ENCODE measurements at regions not wholly inside any gene's neighbourhood (a gene's known extent, or its start where the extent isn't known, plus 50 kb on each side); places are given as distances from the start of the nearest gene placed in this dataset.
"Not testable (repeated sequence)": the region's sequence is repeated elsewhere in the genome, so short reads cannot be mapped to it uniquely, and the experiment has no call there.

DNA sequence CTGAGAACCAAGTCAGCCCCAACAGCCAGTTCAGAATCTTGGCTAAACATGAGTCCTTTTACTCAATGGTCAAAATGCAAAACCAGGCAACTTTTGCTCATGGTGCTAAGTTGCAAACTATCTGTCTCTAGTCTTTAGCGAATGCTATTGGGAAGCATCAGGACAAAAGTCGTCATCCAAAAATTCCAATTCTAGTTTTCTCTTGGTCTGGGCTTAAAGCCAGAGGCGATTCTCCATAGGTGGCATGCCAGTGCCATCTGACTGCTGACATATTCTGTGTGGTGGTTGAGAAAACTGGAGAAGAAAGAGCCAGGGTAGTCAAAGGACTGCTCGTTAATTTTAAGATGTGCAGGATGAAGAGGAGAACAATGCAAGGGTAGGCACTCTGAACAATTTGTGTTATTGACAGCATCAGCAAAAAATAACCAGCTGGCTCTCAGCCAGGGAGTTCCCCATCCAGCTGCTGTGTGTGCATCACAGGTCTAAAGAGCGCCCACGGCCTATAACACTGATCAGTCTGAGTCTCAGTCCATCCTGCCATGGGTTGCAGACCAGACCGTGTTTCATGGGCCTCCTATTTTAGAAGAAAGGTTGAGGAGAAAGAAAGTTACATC lies 313.6 kb downstream of the ALDH8A1 start:
- peak; percentile 48 for DNase-seq (ENCODE audit: low spot score)
- TF ChIP-seq, protein P1, sequence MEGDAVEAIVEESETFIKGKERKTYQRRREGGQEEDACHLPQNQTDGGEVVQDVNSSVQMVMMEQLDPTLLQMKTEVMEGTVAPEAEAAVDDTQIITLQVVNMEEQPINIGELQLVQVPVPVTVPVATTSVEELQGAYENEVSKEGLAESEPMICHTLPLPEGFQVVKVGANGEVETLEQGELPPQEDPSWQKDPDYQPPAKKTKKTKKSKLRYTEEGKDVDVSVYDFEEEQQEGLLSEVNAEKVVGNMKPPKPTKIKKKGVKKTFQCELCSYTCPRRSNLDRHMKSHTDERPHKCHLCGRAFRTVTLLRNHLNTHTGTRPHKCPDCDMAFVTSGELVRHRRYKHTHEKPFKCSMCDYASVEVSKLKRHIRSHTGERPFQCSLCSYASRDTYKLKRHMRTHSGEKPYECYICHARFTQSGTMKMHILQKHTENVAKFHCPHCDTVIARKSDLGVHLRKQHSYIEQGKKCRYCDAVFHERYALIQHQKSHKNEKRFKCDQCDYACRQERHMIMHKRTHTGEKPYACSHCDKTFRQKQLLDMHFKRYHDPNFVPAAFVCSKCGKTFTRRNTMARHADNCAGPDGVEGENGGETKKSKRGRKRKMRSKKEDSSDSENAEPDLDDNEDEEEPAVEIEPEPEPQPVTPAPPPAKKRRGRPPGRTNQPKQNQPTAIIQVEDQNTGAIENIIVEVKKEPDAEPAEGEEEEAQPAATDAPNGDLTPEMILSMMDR (IDR thresholded peaks at IDR 0.05; ENCODE audit: extremely low read depth, missing control alignments): no peak

DNA sequence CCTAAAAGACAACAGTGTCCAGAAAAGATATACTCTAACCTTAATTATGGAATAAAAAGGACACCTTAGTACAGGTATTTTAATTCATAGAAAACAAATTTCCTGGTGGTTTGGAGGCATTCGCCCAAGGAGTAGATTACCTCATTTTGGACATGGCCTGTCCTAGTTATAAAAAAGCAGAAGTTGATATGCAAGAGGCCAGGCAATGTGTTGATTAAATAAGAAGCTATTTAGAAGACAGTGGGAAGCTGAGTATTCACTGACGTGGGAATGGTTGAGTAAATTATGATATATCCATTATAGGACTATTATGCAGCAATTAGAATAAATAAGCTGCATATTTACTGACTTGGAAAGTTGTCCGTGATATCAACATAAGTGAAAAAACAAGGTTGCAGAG lies 314.9 kb downstream of the ALDH8A1 start:
- TF ChIP-seq, protein P1 (IDR thresholded peaks at IDR 0.05; ENCODE audit: extremely low read depth, missing control alignments): no peak
- DNase-seq (ENCODE audit: low spot score): no peak

DNA sequence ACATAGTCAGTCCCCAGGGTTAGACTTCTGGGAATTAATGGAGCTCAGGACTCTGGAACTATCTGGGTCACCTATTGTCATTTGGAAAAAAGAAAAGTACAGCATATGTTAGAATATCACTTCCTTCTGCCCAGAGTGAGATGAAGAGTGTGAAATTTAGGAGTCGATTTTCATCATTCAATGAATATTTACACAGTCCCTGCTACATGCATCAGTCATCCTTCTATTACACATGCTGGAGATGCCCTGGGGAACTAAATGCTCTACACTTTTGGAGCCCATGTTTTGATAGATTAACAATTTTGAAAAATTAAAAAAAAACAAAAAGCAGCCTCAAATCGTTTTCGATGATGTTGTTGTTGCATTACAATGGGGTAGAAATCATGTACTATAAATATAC lies 315.4 kb downstream of the ALDH8A1 start:
- DNase-seq (ENCODE audit: low spot score): no peak
- TF ChIP-seq, protein P1 (IDR thresholded peaks at IDR 0.05; ENCODE audit: extremely low read depth, missing control alignments): no peak

DNA sequence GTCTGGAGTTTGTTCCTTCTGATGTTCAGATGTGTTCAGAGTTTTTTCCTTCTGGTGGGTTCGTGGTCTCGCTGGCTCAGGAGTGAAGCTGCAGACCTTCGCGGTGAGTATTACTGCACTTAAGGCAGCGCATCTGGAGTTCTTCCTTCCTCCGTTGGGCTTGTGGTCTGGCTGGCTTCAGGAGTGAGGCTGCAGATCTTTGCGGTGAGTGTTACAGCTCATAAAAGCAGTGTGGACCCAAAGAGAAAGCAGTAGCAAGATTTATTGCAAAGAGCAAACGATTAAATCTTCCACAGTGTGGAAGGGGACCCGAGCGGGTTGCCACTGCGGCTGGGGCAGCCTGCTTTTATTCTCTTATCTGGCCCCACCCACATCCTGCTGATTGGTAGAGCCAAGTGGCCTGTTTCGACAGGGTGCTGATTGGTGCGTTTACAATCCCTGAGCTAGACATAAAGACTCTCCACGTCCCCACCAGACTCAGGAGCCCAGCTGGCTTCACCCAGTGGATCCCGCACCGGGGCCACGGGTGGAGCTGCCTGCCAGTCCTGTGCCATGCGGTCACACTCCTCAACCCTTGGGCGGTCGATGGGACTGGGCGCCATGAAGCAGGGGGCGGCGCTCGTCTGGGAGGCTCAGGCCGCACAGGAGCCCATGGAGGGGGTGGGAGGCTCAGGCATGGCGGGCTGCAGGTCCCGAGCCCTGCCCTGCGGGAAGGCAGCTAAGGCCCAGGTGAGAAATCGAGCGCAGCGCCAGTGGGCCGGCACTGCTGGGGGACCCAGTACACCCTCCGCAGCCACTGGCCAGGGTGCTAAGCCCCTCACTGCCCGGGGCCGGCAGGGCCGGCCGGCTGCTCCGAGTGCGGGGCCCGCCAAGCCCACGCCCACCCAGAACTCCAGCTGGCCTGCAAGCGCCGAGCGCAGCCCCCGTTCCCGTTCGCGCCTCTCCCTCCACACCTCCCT lies 315.3 kb upstream of the SGK1 start:
- not testable (repeated sequence) for DNase-seq (ENCODE audit: low spot score)

DNA sequence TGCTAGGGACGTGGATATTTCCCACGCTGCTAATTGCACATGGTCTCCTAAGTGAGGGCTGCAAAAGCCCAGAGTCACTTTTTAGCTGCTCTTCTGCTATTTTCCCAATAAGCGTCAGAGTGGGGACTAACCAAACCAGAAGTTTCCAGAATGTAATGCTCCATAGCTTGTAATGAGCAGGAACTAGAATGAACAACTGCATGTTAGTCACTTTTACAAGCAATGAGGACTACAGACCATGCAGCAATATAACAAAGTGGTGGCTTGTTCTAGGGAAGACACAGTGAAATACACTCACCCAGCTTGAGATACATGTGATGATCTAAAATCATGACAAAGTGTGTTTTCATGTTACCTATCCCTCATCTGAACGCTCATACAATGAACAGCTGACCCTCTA lies 314.1 kb upstream of the SGK1 start:
- DNase-seq (ENCODE audit: low spot score): no peak
- TF ChIP-seq, protein P1 (IDR thresholded peaks at IDR 0.05; ENCODE audit: extremely low read depth, missing control alignments): no peak

DNA sequence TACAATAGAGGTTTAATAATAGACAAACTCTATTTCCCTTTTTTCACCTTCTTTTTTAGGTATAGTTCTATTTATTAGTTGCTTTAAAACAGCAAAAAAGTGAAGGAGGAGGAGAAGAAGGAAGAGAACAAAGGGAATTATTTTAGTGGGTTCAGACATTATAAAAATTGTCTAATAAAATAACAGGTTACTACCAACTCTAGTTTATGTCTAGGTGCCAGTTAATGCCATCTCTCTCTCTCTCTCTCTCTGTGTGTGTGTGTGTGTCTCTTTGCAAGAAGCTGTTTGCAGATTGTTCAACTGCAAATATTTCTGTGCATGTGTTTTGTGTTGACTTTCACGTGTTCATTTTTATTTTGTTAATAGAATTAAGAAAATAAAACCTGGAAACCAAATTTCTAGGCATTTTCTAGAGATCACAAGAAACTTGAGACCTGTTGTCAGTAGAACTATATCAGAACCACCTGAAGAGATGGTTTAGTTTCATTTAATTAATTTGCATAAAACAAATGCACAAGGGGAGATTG lies 313.5 kb upstream of the SGK1 start:
- no peak for DNase-seq (ENCODE audit: low spot score)
- TF ChIP-seq, protein P1 (IDR thresholded peaks at IDR 0.05; ENCODE audit: extremely low read depth, missing control alignments): no peak

DNA sequence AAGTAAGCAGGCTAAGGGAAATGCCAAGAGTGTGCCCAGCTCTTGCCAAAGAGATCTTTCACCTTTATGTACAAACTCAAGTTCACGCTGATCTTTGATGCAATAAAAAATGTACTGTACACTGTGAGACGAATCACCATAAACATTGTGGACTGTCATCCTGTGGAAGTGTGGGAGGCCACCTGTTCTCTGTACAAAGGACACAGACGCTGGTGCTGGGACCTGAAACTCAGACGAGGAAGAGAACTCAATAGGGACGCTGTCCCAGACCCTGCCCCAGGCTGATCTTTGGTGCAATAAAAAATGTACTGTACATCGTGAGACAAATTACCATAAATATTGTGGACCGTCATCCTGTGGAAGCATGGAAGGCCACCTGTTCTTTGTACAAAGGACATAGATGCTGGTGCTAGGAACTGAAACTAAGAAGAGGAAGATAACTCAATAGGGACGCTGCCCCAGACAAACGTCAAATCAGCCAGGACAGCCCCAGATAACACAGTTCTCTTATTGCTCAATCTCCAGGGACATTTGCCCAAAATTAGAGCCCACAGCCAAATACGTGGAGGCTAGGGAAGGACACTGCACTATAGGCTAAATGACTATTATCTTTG lies 312.7 kb upstream of the SGK1 start:
- TF ChIP-seq, protein P1 (IDR thresholded peaks at IDR 0.05; ENCODE audit: extremely low read depth, missing control alignments): no peak
- DNase-seq (ENCODE audit: low spot score): peak; percentile 50
